ENCODE measurements at regions not wholly inside any gene's neighbourhood (a gene's known extent, or its start where the extent isn't known, plus 50 kb on each side); places are given as distances from the start of the nearest gene placed in this dataset.
"Not testable (repeated sequence)": the region's sequence is repeated elsewhere in the genome, so short reads cannot be mapped to it uniquely, and the experiment has no call there.

- DNase-seq = no peak
- intact Hi-C loops (cut with DNase I; ENCODE audit: low total_unique reads) = no loop called here
- TF ChIP-seq POLR2A (IDR thresholded peaks at IDR 0.05) = no peak
- TF ChIP-seq, protein P1, sequence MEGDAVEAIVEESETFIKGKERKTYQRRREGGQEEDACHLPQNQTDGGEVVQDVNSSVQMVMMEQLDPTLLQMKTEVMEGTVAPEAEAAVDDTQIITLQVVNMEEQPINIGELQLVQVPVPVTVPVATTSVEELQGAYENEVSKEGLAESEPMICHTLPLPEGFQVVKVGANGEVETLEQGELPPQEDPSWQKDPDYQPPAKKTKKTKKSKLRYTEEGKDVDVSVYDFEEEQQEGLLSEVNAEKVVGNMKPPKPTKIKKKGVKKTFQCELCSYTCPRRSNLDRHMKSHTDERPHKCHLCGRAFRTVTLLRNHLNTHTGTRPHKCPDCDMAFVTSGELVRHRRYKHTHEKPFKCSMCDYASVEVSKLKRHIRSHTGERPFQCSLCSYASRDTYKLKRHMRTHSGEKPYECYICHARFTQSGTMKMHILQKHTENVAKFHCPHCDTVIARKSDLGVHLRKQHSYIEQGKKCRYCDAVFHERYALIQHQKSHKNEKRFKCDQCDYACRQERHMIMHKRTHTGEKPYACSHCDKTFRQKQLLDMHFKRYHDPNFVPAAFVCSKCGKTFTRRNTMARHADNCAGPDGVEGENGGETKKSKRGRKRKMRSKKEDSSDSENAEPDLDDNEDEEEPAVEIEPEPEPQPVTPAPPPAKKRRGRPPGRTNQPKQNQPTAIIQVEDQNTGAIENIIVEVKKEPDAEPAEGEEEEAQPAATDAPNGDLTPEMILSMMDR (IDR thresholded peaks at IDR 0.05) = no peak
- no peak overlapping the region for H3K27ac ChIP-seq
- no peaks in the 10 kb centered on the region for H3K4me1 ChIP-seq
- H3K4me3 ChIP-seq = no peak overlapping the region
- no peaks in the 10 kb centered on the region for H3K36me3 ChIP-seq (ENCODE audit: low read depth, missing control alignments)
- H3K27me3 ChIP-seq = no peaks in the 10 kb centered on the region
- no peaks in the 10 kb centered on the region for H3K9me3 ChIP-seq
- 71 to 81% methylated on average over 4 of the region's 4 CpGs for WGBS, 2 donors
These were observed 98.6 kb upstream of the PLD5 start for GRCh38 chr1:242623119-242623518.

GRCh38 chr1:242613266-242613815, 88.8 kb upstream of the PLD5 start:
- no peaks in the 10 kb centered on the region for H3K4me1 ChIP-seq
- intact Hi-C loops (cut with DNase I; ENCODE audit: low total_unique reads) = no loop called here
- no peak for DNase-seq

GRCh38 chr1:242610209-242610608, 85.7 kb upstream of the PLD5 start:
- Histone ChIP-seq H3K9me3 (no peaks in the 10 kb centered on the region), H3K4me3 (no peak overlapping the region), H3K4me1 (no peaks in the 10 kb centered on the region), H3K36me3 (ENCODE audit: low read depth, missing control alignments) (no peaks in the 10 kb centered on the region), H3K27me3 (no peaks in the 10 kb centered on the region), H3K27ac (no peak overlapping the region)
- TF ChIP-seq, protein P1 (IDR thresholded peaks at IDR 0.05) = no peak
- no peak for TF ChIP-seq POLR2A (IDR thresholded peaks at IDR 0.05)
- 49 to 70% methylated on average over 3 of the region's 3 CpGs for WGBS, 2 donors
- intact Hi-C loops (cut with DNase I; ENCODE audit: low total_unique reads) = no loop called here
- DNase-seq = no peak

More at GRCh38 chr1:242613266-242613815, 88.8 kb upstream of the PLD5 start:
- Histone ChIP-seq H3K4me3 (no peak overlapping the region), H3K36me3 (ENCODE audit: low read depth, missing control alignments) (no peaks in the 10 kb centered on the region), H3K27me3 (no peaks in the 10 kb centered on the region), H3K27ac (no peak overlapping the region), H3K9me3 (no peaks in the 10 kb centered on the region)
- TF ChIP-seq POLR2A (IDR thresholded peaks at IDR 0.05) = no peak
- TF ChIP-seq, protein P1 (IDR thresholded peaks at IDR 0.05) = no peak

DNA sequence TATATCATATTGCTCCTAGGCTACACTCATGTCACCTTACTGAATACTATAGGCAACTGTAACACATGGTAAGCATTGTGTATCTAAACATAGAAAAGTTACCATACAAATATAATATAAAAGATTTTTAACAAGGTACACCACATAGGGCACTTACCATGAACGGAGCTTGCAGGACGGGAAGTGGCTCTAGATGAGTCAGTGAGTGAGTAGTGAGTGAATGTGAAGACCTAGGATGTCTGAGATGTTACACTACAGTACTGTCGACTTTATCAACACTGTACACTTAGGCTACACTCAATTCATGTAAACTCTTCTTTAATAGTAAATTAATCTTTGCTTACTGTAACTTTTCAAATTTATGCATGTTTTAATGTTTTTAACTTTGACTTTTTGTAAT, 81.0 kb upstream of the PLD5 start:
- no peaks in the 10 kb centered on the region for H3K4me1 ChIP-seq

DNA sequence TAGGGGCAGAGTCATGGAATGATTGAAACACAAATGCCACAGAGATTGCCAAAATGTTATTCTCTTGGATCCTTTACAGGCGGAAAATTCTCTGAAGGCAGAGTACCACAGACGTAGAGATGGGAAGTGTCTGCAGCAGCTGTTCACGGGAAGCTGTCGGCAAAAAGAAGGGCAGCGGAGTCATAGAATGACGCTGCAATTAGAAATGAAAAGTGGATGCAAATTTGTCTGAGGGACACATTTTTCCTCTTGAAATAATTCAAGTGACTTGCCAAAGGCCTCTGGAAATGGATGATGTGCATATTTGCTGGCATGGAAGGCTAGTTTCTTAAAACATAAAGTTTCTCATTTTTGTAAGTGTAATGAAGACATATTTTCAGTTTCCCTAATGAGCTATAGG, 77.5 kb upstream of the PLD5 start:
- intact Hi-C loops (cut with DNase I; ENCODE audit: low total_unique reads) = no loop called here
- 69 to 82% methylated on average over 6 of the region's 6 CpGs for WGBS, 2 donors
- no peak for TF ChIP-seq POLR2A (IDR thresholded peaks at IDR 0.05)
- TF ChIP-seq, protein P1 (IDR thresholded peaks at IDR 0.05) = no peak
- Histone ChIP-seq H3K9me3 (no peaks in the 10 kb centered on the region), H3K4me3 (no peak overlapping the region), H3K27ac (no peak overlapping the region), H3K27me3 (no peaks in the 10 kb centered on the region), H3K36me3 (ENCODE audit: low read depth, missing control alignments) (no peaks in the 10 kb centered on the region), H3K4me1 (no peaks in the 10 kb centered on the region)
- no peak for DNase-seq

More for the DNA sequence above, 81.0 kb upstream of the PLD5 start:
- Histone ChIP-seq H3K9me3 (no peaks in the 10 kb centered on the region), H3K27ac (no peak overlapping the region), H3K27me3 (no peaks in the 10 kb centered on the region), H3K4me3 (no peak overlapping the region), H3K36me3 (ENCODE audit: low read depth, missing control alignments) (no peaks in the 10 kb centered on the region)
- no peak for DNase-seq
- TF ChIP-seq, protein P1 (IDR thresholded peaks at IDR 0.05) = no peak
- no peak for TF ChIP-seq POLR2A (IDR thresholded peaks at IDR 0.05)
- intact Hi-C loops (cut with DNase I; ENCODE audit: low total_unique reads) = no loop called here
- WGBS, 2 donors = 86 to 88% methylated on average over 3 of the region's 3 CpGs

- DNase-seq; H3K27me3 ChIP-seq; H3K4me3 ChIP-seq; H3K36me3 ChIP-seq (ENCODE audit: low read depth, missing control alignments); intact Hi-C loops (cut with DNase I; ENCODE audit: low total_unique reads); H3K4me1 ChIP-seq; H3K9me3 ChIP-seq; H3K27ac ChIP-seq: not testable (repeated sequence)
- WGBS, 2 donors = 32 to 60% methylated on average over 2 of the region's 2 CpGs
These were observed 69.3 kb upstream of the PLD5 start for GRCh38 chr1:242593756-242594155.

Measured in testis (tissue), 2 donors.